LoVo (cell line): ENCODE measurements at regions not wholly inside any gene's neighbourhood (a gene's known extent, or its start where the extent isn't known, plus 50 kb on each side); places are given as distances from the start of the nearest gene placed in this dataset.

Experiments
- DNase-seq: peaks from one replicate; pipeline ENCODE4 v3.0.0-alpha.2; 2016; ENCODE audit warnings: low spot score

DNA sequence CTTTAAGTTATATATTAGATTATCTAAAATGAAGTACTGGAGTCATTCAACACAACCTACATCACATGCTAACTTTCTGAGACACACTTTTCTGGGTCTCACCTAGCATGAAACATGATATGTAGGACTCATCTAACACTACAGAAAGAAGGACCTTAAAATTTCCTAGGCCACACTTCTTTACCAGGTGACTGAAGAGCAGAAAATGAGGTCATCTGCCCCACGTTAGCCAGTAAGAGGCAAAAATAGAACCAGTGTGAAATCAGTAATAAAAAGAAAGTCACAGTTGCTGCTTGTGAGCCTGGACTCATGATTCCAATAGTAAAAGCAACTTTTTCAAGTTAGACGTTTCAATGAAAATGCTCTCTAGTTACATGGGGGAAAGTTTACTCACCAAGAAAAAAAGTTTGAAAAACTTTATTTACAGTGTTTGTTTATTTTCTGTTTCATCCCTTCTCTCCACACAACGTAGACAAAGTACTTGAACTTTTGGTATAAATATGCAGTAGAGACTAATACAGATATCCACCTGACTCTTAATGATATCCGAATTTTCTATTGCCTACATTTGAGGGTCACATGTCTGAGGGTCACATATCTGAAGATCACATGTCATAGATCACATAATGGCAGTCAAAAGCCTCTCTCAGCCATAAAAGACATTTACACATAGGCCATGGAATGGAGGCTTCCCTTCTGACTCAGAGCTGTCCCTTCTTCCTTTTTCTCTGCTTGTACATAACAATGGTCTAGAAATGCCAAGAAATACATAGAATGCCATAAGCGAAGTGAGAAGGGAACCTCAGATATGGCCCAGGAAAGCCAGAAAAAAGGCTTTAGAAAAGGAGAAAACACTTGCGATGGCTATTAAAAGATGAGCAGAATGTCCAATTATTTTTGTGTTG, 362.9 kb downstream of the ZEB2 start:
- DNase-seq: no peak

DNA sequence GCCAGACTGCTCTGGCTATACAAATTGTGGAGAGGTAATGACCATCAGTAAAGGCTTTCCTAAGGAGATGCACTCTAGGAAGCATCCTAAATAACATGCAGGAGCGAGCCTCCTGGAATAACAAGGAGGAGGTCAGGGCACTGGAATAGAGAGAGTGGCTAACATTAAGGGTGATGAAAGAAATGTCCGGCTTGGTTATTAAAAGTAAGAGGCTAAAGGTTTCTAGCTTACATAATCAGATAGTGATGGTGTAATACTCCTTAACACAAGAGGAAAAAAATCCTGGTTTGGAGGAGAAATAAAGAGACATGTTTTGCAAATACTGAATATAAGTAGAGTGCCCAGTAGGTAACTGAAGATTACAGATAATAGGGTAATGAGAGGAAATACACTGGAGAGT, 365.7 kb downstream of the ZEB2 start:
- DNase-seq: no peak

GRCh38 chr2:144152817-144153271, 367.1 kb downstream of the ZEB2 start:
- no peak for DNase-seq

- no peak for DNase-seq
Measured at GRCh38 chr2:144151851-144152250, 368.1 kb downstream of the ZEB2 start.

GRCh38 chr2:144151405-144151804, 368.5 kb downstream of the ZEB2 start:
- DNase-seq: no peak

DNA sequence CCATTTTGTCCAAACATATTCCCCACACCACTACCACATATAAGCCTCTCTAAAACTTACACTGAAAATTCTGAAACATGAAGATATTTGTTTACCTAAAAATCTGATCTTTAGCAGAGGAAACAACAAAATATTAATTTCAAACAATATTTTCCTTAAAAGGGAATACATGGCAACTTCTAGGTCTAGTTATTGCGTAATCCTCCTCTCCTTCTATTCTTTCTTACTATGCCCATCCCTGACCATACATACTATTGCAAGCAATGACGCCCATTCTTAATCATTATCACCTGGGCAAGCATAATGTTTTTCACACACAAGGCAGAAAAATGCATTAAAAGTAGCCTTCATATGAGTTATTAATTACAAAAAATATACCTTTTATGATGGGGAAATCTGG, 372.6 kb downstream of the ZEB2 start:
- DNase-seq: no peak

DNA sequence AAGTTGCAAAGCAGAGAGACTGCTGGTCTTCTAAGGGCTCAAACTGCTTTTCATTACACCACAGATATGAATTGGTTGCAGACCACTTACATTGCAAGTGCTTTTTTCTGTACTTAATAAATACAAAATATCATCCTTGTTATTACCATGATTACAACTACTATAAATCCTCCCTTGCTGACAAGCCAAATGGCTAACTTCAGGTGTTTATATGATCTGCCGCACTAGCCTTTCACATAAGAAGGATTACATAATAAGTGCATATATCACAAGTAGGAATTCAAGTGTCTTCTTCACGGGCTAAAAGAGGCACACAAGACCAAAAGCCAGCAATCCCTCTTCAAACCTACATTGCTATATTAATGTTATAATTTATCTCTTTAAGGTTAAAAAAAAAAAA, 373.0 kb downstream of the ZEB2 start:
- no peak for DNase-seq

GRCh38 chr2:144146076-144146475, 373.8 kb downstream of the ZEB2 start:
- DNase-seq: no peak

- no peak for DNase-seq
Measured at GRCh38 chr2:144143294-144144151, 376.4 kb downstream of the ZEB2 start.

GRCh38 chr2:144140891-144141290, 379.0 kb downstream of the ZEB2 start:
- DNase-seq: no peak

DNA sequence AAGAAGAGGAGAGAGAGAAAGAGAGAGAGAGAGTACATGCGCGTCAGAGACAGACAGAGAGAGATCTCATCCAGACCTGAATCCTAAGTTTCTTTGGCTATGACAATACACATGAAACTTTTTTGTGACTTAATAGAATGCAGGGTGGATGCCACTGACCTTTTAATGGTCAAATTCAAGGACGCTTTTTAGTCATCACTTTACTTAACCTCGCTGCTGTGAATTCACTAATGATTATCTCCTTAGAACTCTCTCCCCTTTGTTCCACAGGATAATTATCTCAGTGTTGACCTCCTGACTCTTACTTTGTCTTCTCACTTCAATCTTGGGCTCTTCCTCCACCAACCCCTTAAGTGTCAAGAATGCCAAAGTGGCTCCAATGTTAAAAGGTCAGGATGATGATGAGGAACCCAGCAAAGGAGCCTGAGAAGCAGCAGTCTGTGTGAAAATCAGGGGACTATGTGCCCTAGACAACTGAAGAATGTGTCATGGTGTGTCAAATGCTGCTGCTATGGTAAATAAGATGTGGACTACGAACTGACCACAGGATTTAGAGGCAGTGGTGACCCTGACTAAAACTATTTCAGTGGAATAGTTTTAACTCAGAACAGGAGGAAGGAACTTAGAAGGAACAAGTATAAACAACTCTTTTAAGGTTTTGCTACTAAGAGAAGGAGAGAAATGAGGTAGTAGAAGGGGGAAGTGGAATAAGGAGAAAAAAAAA, 382.1 kb downstream of the ZEB2 start:
- no peak for DNase-seq

- DNase-seq: no peak
Measured at GRCh38 chr2:144137272-144137671, 382.6 kb downstream of the ZEB2 start.

- no peak for DNase-seq
Measured at GRCh38 chr2:144136297-144137010, 383.5 kb downstream of the ZEB2 start.

DNA sequence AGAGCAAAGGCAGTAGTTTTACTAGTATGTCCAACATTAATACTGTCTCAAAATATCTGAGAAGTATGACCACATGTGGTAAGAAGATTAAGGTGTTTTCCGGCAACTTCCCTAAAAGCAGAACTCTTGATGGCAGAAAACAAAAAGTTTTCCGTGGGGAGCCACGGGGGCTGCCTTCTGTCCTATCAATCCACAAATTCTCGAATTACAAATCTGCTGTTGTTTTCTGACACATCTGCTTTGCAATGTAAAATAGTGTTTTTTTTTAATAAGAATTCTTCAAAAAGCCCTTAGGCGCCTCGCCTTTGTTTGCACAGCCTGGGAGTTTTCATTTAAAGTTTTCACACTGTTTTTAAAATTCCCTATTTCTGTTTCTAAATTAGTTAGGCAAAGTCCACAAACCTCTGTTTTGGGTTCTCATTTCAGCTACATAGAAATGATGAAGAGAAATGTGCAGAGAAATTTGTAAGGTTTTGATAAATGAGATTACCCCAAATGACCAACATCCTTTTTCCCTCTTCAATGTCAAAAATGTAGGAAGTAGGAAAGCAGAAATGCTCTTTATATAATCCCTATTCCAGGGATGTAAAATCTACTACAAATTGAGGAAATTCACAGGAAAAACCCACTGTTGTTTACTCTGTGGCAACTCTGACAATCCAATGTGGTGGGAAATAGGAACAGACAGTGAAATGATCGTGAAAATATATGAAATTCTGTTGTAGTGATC, 385.8 kb downstream of the ZEB2 start:
- no peak for DNase-seq

DNA sequence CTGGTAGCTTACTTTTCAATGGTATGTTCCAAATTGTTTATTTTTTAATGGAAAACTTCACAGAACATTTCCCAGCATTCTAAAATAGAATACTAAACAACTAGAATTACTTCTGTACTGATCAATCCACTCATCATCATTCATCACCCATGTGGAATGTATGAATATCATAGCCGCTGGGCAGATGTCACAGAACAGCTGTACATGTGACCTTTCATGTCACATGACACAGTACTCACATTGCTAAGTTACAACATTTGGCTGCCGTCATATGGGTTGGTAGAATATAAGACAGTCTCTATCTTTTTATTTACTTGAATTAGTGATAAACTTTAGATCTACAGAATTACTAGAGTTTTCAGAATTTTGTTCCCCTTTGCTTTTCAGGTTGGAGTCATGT, 387.6 kb downstream of the ZEB2 start:
- DNase-seq: no peak

- no peak for DNase-seq
Measured at GRCh38 chr2:144131042-144131441, 388.9 kb downstream of the ZEB2 start.

- no peak for DNase-seq
Measured at GRCh38 chr2:144130551-144130950, 389.4 kb downstream of the ZEB2 start.

DNA sequence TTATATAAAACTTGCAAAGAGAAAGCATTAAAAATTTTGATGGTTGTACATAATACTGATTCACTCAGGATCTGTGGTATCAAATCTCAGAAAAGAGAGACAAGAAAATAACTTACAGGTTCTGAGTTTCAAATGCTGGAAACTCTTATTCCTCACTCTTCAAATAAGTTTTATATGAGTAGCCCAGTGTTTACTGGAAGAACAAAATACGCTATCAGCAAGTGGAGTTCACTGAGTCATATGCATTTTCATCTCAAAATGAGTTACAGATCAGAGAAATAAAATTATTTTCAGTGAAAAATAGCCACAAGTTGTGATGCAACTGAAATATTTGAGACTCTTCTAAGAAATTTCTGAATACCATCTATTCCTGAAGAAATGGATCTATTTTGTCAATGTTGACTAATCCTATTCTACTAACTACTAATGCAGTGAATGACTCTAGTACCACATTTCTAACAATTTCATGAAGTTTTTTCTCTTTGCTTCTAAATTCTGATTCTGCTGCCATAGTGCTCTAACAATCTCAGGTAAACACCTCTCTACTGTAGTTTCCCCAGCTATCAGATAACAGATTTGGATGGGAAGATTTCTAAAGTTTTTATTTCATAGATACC, 391.7 kb downstream of the ZEB2 start:
- no peak for DNase-seq

GRCh38 chr2:144127693-144128092, 392.2 kb downstream of the ZEB2 start:
- DNase-seq: no peak

DNA sequence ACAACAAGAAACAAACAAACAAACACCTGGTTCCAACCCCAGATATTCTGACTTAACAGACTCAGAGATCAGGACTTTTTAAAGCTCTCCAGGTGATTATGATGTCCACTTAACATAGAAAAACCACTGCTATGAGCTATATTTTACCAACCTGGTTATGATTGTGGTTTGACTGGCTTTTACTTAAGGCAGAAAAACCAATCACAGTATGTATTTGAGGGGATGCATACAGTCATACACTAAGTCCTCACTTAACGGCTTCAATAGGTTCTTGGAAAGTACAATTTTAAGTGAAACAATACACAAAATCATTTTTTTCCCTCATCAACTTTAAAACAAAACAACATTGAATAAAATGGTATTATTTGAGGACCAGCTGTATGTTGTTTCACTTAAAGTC, 393.6 kb downstream of the ZEB2 start:
- no peak for DNase-seq

DNA sequence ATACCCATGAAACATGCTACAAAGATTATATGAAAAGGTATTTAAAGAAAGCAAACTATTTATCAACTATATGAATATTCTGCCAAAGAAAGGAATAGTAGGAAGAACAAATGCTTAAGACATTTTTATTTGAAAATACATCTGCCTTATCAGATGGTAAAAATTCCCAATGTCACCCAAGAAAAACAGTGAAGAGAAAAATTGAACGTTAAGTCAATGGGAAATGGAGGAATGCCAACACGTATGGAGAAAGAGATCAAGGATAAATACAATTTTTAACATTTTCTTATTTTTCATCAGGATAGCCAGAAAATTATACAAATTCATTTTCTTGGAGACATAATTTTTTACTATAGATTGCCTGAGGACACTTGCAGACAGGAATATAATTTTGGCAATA, 394.2 kb downstream of the ZEB2 start:
- no peak for DNase-seq
